GM10266 (cell line): ENCODE measurements at regions not wholly inside any gene's neighbourhood (a gene's known extent, or its start where the extent isn't known, plus 50 kb on each side); places are given as distances from the start of the nearest gene placed in this dataset.

Experiments used
- DNase-seq: peaks from one replicate; pipeline ENCODE4 v3.0.0; 2012; ENCODE audit errors: extremely low spot score
- CTCF ChIP-seq: IDR thresholded peaks from 2 replicates; pipeline ENCODE4 v1.5.1; 2012; ENCODE audit warnings: mild to moderate bottlenecking, low read depth; ENCODE audit not compliant: control insufficient read depth, insufficient read depth; ENCODE audit errors: missing control alignments

GRCh38 chr18:78838183-78838582 lies 141.4 kb upstream of the SALL3 start:
- TF ChIP-seq CTCF = no peak
- DNase-seq = no peak

DNA sequence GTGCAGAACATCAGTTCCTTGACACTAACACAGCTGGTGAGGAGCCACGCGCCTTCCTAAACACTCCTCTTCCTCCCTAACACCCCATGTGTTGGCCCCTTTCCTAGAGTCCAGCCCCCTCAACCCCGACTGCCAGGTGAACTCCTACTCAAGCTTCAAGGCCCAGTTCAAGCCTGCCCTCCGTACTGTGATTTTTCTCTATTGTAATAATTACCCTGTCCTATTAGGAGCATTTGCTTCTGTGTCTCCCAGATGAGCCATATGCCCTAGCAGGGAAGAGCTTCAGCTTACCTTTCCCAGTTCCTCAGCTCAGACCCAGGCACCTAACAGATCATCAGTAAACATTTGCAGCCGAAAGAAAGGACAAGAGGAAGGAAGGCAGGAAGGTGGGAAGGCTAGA lies 130.6 kb upstream of the SALL3 start:
- TF ChIP-seq CTCF = no peak

DNA sequence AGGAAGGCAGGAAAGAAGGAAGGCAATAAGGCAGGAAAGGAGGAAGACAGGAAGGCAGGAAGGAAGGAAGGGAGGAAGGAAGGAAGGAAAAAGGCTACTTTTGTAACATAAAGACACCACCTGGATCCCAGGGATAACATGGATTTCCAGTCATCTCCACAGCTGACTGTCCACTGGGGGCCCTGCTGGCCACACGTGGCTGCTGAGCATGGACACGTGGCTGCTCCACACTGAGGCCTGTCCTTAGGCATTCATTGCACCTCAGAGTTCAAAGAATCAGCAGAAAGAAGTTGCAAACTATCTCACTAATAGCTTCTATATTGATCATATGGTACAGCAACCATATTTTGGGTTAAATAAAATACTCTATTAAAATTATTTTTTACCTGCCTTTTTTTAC lies 130.2 kb upstream of the SALL3 start:
- no peak for TF ChIP-seq CTCF
- no peak for DNase-seq

More for the DNA sequence above, 130.6 kb upstream of the SALL3 start:
- no peak for DNase-seq

- DNase-seq = no peak
- TF ChIP-seq CTCF = no peak
Observed at GRCh38 chr18:78853341-78853740, 126.3 kb upstream of the SALL3 start.

GRCh38 chr18:78855188-78855587 lies 124.4 kb upstream of the SALL3 start:
- DNase-seq = no peak
- TF ChIP-seq CTCF = no peak

DNA sequence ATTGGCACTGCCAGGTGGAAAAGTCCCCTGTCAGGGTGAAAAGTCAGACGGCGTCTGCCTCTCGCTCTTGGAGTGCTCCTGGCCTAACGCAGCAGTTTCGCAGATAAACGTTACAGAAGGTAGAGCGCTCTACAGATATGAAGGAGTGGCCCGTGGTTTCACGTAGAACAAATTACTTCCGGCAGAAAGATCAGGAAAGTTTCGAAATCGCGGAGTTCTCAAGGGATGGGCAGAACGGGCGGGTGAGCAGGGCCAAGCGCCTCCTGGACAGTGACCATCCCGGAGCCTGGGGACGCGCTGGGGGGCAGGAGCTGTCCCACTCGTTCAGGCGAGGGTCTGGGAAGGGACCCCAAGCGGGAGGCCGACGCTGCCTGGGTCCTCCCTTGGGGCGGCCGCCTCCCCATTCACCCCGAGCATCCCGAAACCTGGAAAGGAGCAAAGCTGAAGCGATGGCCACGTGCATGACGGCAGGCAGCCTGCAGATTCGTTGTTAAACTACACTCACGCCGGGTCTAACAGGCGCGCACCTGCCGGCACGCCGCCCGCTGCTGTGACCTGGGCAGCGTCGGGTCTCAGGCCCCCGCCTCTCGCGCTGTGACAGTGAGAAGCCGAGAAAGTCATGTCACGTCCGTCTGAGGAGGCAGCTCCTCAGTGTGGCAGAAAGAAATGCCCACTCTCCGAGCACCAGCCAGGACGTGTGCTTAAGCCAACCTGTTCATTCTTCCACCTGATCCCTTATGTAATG lies 122.9 kb upstream of the SALL3 start:
- TF ChIP-seq CTCF = no peak
- no peak for DNase-seq

DNA sequence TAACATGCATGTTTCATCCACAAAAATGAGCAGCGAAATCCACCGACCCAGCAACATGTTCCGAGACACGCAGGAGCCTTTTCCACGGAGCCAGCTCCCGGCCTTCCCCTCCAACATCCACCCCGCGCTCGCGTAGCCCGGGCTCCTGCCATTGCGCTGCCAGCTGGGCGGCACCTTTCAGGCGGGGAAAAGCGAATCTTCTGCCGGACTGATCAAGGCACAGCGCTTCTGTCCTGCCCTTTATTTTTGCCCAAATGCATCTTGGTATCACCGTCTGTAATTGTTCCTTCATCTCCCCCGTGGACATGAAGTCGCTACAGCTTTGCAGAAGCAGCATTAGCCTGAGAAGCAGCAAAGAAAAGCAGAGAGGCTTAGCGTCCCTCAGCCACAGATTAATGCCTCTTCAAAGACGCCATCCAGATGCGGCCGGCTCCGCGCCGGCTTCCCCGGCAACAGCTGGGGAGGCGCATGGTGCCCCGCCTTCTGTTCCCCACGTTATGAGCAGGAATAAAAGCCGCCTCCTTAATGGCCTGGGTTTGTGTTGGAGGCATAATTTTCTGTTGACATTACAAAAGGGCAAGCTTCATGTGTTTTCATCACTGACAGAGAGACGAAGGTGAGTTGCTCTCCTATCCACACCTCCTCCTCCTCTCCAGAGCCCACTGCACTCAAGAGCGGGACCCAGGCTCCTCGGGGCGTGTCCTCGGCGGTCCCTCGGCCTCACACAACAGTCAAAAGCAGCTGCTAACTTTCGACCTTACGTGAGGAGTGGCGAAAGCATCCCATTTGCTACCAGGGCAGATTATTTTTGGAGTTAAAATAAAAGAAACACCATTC lies 122.1 kb upstream of the SALL3 start:
- DNase-seq = no peak
- TF ChIP-seq CTCF = no peak
